T-helper 1 cell treated with Interleukin-12 subunit alpha and Interleukin-12 subunit beta and Interleukin-4 antibody, amounts not matched to agents 30 μg/mL and 1 μg/mL, for 36 hours (primary cell): ENCODE measurements at regions not wholly inside any gene's neighbourhood (a gene's known extent, or its start where the extent isn't known, plus 50 kb on each side); places are given as distances from the start of the nearest gene placed in this dataset.
"Not testable (repeated sequence)": the region's sequence is repeated elsewhere in the genome, so short reads cannot be mapped to it uniquely, and the experiment has no call there.

Source experiments
- H3K27ac Mint-ChIP-seq: one replicate; pipeline ENCODE4 v1.8.0; 2021; ENCODE audit warnings: mild to moderate bottlenecking, mixed read lengths
- H3K27me3 Mint-ChIP-seq: one replicate; pipeline ENCODE4 v1.8.0; 2021; ENCODE audit warnings: low read depth, mixed read lengths
- H3K36me3 Mint-ChIP-seq: one replicate; pipeline ENCODE4 v1.8.0; 2021; ENCODE audit warnings: low read depth, mixed read lengths
- H3K4me1 Mint-ChIP-seq: one replicate; pipeline ENCODE4 v1.8.0; 2021; ENCODE audit warnings: low read depth, mixed read lengths
- H3K4me3 Mint-ChIP-seq: one replicate; pipeline ENCODE4 v1.8.0; 2021; ENCODE audit warnings: mild to moderate bottlenecking, moderate library complexity, mixed read lengths
- H3K9me3 Mint-ChIP-seq: one replicate; pipeline ENCODE4 v1.8.0; 2021; ENCODE audit warnings: mixed read lengths

DNA sequence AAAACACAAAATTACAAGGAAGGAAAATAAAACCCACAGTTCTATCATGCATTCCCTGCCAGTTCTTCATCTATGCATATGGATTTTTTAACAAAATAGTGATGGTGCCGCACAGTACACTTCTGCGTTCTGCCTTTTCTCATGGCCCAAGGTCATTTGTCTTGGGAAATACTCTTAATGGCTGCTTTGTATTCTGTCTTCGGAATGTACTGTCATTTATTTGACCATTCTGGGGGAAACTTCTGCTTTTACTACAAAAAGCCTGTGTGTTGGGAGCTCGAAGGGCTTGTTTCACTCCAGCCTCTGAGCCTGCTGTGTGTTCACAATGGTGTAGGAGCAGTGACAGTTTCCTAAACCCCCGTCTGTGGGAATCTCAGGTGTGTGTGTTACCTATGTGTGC, 82.8 kb upstream of the SEC14L1 start:
- no peaks in the 10 kb centered on the region for H3K36me3 Mint-ChIP-seq
- H3K4me1 Mint-ChIP-seq: peaks cover 1% of the 10 kb centered on the region
- H3K27ac Mint-ChIP-seq: no peak overlapping the region
- no peak overlapping the region for H3K4me3 Mint-ChIP-seq
- peaks cover 8% of the 10 kb centered on the region for H3K27me3 Mint-ChIP-seq
- H3K9me3 Mint-ChIP-seq: no peaks in the 10 kb centered on the region

DNA sequence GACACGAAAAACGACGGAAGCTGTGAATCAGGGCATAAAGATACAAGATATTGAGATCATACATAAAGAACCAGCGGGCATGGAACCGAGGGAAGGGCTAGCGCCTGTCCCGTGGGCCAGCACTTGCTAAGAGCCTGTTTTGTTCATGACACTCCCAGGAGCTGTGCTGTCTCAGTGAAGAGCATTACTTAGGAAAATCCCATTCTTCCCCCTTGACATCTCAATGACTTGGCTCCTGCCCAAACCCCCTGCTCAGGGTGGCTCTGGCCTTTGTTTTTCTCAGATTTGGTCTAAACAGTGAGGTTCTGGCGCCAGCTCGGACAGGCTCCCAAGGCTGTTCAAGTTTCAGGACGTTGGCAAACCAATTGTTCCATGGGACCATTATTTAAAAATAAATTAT, 79.1 kb upstream of the SEC14L1 start:
- H3K27ac Mint-ChIP-seq: no peak overlapping the region
- no peaks in the 10 kb centered on the region for H3K36me3 Mint-ChIP-seq
- no peaks in the 10 kb centered on the region for H3K9me3 Mint-ChIP-seq
- peaks cover 16% of the 10 kb centered on the region for H3K27me3 Mint-ChIP-seq
- H3K4me3 Mint-ChIP-seq: no peak overlapping the region
- peaks cover under 1% of the 10 kb centered on the region for H3K4me1 Mint-ChIP-seq

- Mint-ChIP-seq H3K9me3 (no peaks in the 10 kb centered on the region), H3K27ac (no peak overlapping the region), H3K36me3 (no peaks in the 10 kb centered on the region), H3K4me3 (no peak overlapping the region), H3K4me1 (peaks cover 2% of the 10 kb centered on the region), H3K27me3 (peaks cover 22% of the 10 kb centered on the region)
These were observed 76.2 kb upstream of the SEC14L1 start for GRCh38 chr17:77064598-77064997.

DNA sequence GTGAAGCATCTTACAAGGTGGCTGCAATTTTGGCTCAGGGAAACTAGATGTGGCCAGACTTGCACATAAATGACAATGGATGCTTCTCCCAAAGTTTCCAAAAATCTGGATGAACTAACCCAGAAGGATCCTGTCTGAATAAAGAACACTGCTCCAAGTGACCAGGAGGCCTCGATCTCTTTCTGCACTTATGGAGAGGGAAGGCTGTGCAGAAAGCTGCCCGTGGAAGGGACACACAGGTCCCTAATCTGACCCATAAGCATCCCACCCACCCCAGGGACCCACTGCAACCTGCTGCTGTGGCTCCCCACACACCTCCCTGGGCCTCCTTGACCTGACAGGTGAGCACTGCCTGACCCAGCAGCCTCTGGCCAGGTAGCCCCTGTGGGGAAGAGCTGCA, 74.6 kb upstream of the SEC14L1 start:
- no peaks in the 10 kb centered on the region for H3K9me3 Mint-ChIP-seq
- H3K27me3 Mint-ChIP-seq: peaks cover 25% of the 10 kb centered on the region
- no peak overlapping the region for H3K27ac Mint-ChIP-seq
- H3K4me3 Mint-ChIP-seq: no peak overlapping the region
- peaks cover 2% of the 10 kb centered on the region for H3K4me1 Mint-ChIP-seq
- H3K36me3 Mint-ChIP-seq: no peaks in the 10 kb centered on the region

- not testable (repeated sequence) for H3K27ac Mint-ChIP-seq, H3K4me3 Mint-ChIP-seq, H3K36me3 Mint-ChIP-seq, H3K4me1 Mint-ChIP-seq, H3K9me3 Mint-ChIP-seq
- H3K27me3 Mint-ChIP-seq: peaks cover 30% of the 10 kb centered on the region
These were observed 73.9 kb upstream of the SEC14L1 start for GRCh38 chr17:77066726-77067409.

DNA sequence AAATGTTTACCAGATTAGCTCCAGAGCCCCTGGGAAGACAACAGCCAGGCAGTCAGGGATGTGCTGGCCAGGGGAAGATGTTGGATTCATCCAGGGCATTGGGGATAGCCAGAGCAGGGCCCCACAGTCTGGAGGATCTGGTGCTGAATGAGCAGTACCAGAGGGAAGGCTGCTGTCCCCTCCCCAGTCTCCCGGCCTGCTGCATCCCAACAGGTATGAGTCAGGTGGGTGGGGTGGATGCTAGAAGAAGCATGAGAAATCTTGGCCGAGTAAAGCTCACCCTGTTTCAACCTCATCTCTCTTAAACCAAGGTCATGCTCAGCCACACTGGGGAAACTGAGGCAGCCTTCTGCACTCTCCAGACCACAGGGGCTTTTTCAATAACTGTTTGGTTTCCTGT, 71.9 kb upstream of the SEC14L1 start:
- no peaks in the 10 kb centered on the region for H3K9me3 Mint-ChIP-seq
- H3K4me3 Mint-ChIP-seq: no peak overlapping the region
- H3K36me3 Mint-ChIP-seq: no peaks in the 10 kb centered on the region
- peaks cover 49% of the 10 kb centered on the region for H3K27me3 Mint-ChIP-seq
- peaks cover 2% of the 10 kb centered on the region for H3K4me1 Mint-ChIP-seq
- H3K27ac Mint-ChIP-seq: no peak overlapping the region

DNA sequence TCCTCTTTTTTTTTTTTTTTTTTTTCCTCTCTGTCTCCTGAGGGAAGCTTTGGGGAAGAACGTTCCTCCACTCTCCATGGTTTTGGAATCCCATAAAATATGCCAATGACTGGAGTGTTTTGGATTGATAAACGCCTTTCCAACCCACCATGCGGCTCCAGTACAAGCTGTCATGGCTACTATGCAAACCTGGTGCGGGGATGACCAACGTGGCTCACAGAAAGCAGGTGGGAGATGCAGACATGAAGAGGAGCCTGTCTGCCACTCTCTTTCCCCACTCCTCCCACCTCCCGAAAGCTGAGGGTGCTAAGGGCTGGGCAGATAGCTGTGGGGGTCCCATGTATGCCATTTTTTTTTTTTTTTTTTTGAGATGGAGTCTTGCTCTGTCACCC, 69.9 kb upstream of the SEC14L1 start:
- Mint-ChIP-seq H3K27me3 (peaks cover 57% of the 10 kb centered on the region), H3K4me1 (peaks cover 2% of the 10 kb centered on the region), H3K27ac (no peak overlapping the region), H3K36me3 (no peaks in the 10 kb centered on the region), H3K4me3 (no peak overlapping the region), H3K9me3 (no peaks in the 10 kb centered on the region)

GRCh38 chr17:77071925-77072490, 68.8 kb upstream of the SEC14L1 start:
- no peak overlapping the region for H3K27ac Mint-ChIP-seq
- H3K36me3 Mint-ChIP-seq: no peaks in the 10 kb centered on the region
- no peak overlapping the region for H3K4me3 Mint-ChIP-seq
- no peaks in the 10 kb centered on the region for H3K9me3 Mint-ChIP-seq
- H3K27me3 Mint-ChIP-seq: peaks cover 60% of the 10 kb centered on the region
- H3K4me1 Mint-ChIP-seq: no peaks in the 10 kb centered on the region

DNA sequence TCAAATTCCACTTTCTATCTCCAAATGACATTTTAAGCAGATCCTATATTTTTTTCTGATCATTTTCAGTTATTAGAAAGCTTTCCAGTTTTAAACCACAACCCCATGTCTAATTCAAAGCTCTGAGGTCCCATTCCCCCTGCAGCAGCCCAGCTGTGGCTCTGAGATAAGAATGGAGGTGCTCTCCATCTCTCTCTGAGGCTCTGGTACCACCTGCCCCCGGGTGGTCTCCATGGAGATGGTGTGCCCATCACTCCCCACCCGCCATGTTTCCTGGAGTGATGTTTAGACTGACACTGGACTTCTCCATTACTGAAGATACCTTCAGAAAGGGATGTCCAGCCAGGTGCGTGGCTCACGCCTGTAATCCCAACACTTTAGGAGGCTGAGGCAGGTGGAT, 68.1 kb upstream of the SEC14L1 start:
- Mint-ChIP-seq H3K27me3 (peaks cover 61% of the 10 kb centered on the region), H3K27ac (no peak overlapping the region), H3K9me3 (no peaks in the 10 kb centered on the region), H3K4me3 (no peak overlapping the region), H3K4me1 (no peaks in the 10 kb centered on the region), H3K36me3 (no peaks in the 10 kb centered on the region)

- Mint-ChIP-seq H3K9me3 (no peaks in the 10 kb centered on the region), H3K27ac (peak overlapping the region; percentile 1), H3K36me3 (no peaks in the 10 kb centered on the region), H3K27me3 (peaks cover 56% of the 10 kb centered on the region), H3K4me3 (no peak overlapping the region), H3K4me1 (no peaks in the 10 kb centered on the region)
These were observed 66.1 kb upstream of the SEC14L1 start for GRCh38 chr17:77074681-77075080.

GRCh38 chr17:77076124-77076830, 64.5 kb upstream of the SEC14L1 start:
- Mint-ChIP-seq H3K36me3 (no peaks in the 10 kb centered on the region), H3K4me1 (no peaks in the 10 kb centered on the region), H3K27me3 (peaks cover 54% of the 10 kb centered on the region), H3K4me3 (no peak overlapping the region), H3K27ac (no peak overlapping the region), H3K9me3 (no peaks in the 10 kb centered on the region)

- Mint-ChIP-seq H3K27ac (no peak overlapping the region), H3K4me1 (peaks cover 20% of the 10 kb centered on the region), H3K9me3 (no peaks in the 10 kb centered on the region), H3K27me3 (peaks cover 6% of the 10 kb centered on the region), H3K36me3 (peaks cover 2% of the 10 kb centered on the region), H3K4me3 (no peak overlapping the region)
These were observed 57.2 kb upstream of the SEC14L1 start for GRCh38 chr17:77083531-77083930.

DNA sequence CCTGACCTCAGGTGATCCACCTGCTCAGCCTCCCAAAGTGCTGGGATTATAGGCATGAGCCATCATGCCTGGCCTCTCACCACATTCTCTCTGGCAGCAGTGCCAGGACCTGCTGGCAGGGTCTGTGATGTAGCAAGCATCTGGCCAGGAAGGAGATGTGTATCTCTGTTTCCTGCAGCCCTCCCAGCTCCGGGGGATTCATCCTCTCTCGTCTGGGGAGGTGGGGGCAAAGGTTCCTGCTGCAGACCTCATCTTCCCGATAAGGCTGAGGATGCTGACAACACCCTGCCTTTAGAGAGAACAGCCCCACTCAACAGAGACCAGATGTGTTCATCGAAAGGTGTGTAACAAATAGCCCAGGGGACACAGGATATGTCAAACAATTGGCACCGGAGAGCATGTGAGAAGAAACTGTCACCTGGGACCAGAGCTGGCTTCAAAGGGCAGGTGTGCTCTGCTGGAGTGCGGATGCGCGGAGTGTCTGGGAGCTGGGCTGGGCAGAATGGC, 54.8 kb upstream of the SEC14L1 start:
- peak overlapping the region; percentile 59 for H3K4me3 Mint-ChIP-seq
- no peaks in the 10 kb centered on the region for H3K9me3 Mint-ChIP-seq

DNA sequence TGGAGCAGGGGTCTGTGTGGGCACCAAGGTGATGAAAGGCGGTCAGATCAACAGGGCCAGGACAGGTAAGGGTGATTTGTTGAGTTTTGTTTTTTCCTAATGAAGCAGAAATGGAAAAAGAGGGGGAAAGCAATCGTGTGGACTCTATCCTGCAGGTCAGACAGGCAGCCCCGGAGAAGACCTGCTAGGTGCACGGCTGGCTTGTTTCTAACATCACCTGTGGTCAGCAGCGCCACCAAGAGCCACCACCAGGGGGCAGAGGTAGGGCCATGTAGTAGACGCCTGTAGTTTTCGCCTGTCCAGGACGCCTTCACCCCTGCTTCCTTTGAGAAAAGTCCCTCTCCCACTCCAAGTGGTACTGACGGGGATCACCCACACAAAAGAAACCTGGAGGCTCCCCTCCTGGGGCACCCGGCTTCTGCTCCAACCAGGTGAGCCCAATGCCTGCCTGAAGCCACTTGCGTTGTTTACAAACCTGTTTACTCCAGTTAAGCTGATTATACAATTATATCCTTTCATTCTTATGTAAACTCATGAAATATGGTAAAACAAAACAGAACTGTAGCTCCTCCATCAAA, 54.2 kb upstream of the SEC14L1 start:
- Mint-ChIP-seq H3K4me1 (peaks cover 29% of the 10 kb centered on the region), H3K27ac (peak overlapping the region; percentile 12), H3K36me3 (peaks cover 20% of the 10 kb centered on the region), H3K9me3 (no peaks in the 10 kb centered on the region), H3K27me3 (peaks cover 6% of the 10 kb centered on the region), H3K4me3 (peak overlapping the region; percentile 59)

More for the DNA sequence above, 54.8 kb upstream of the SEC14L1 start:
- Mint-ChIP-seq H3K36me3 (peaks cover 19% of the 10 kb centered on the region), H3K4me1 (peaks cover 29% of the 10 kb centered on the region), H3K27ac (peak overlapping the region; percentile 12), H3K27me3 (peaks cover 6% of the 10 kb centered on the region)
